ENCODE measurements at regions not wholly inside any gene's neighbourhood (a gene's known extent, or its start where the extent isn't known, plus 50 kb on each side); places are given as distances from the start of the nearest gene placed in this dataset.
A peak's percentile ranks its signal among the peaks of the same experiment; 100 is the strongest.

- Histone ChIP-seq H3K27me3 (no peaks in the 10 kb centered on the region), H3K4me1 (no peaks in the 10 kb centered on the region), H3K4me3 (no peak overlapping the region), H3K9ac (ENCODE audit: low read depth in 2 of 2, low read length in 2 of 2) (no peak overlapping the region), H3K27ac (no peak overlapping the region), H3K36me3 (no peaks in the 10 kb centered on the region), H3K9me3 (no peaks in the 10 kb centered on the region)
- TF ChIP-seq CTCF (IDR thresholded peaks at IDR 0.05): peak; percentile 43
- DNase-seq: peak; percentile 71
- intact Hi-C loops (cut with DNase I): loop anchor here (5.0 to 10.0 kb wide), 2 partner anchors 563 to 806 kb away; no protein-coding TSS in a partner anchor
Observed at GRCh38 chr4:101730291-101731117, 60.0 kb upstream of the BANK1 start.

GRCh38 chr4:101727238-101727637, 63.3 kb upstream of the BANK1 start:
- TF ChIP-seq CTCF (IDR thresholded peaks at IDR 0.05): no peak
- Histone ChIP-seq H3K4me1 (no peaks in the 10 kb centered on the region), H3K27me3 (no peaks in the 10 kb centered on the region), H3K9me3 (no peaks in the 10 kb centered on the region), H3K36me3 (no peaks in the 10 kb centered on the region), H3K9ac (ENCODE audit: low read depth in 2 of 2, low read length in 2 of 2) (no peak overlapping the region), H3K27ac (no peak overlapping the region), H3K4me3 (no peak overlapping the region)
- intact Hi-C loops (cut with DNase I): no loop called here
- DNase-seq: no peak

GRCh38 chr4:101724093-101724492, 66.4 kb upstream of the BANK1 start:
- Histone ChIP-seq H3K4me1 (no peaks in the 10 kb centered on the region), H3K27ac (no peak overlapping the region), H3K9ac (ENCODE audit: low read depth in 2 of 2, low read length in 2 of 2) (no peak overlapping the region), H3K36me3 (no peaks in the 10 kb centered on the region), H3K9me3 (no peaks in the 10 kb centered on the region), H3K27me3 (no peaks in the 10 kb centered on the region), H3K4me3 (no peak overlapping the region)
- intact Hi-C loops (cut with DNase I): no loop called here
- no peak for DNase-seq
- TF ChIP-seq CTCF (IDR thresholded peaks at IDR 0.05): no peak

- DNase-seq: no peak
- no peaks in the 10 kb centered on the region for H3K27me3 ChIP-seq
- TF ChIP-seq CTCF (IDR thresholded peaks at IDR 0.05): no peak
- intact Hi-C loops (cut with DNase I): no loop called here
- H3K4me3 ChIP-seq: no peak overlapping the region
- no peaks in the 10 kb centered on the region for H3K9me3 ChIP-seq
- no peaks in the 10 kb centered on the region for H3K4me1 ChIP-seq
- no peak overlapping the region for H3K27ac ChIP-seq
- H3K36me3 ChIP-seq: no peaks in the 10 kb centered on the region
- no peak overlapping the region for H3K9ac ChIP-seq (ENCODE audit: low read depth in 2 of 2, low read length in 2 of 2)
Observed at GRCh38 chr4:101718810-101719209, 71.7 kb upstream of the BANK1 start.

GRCh38 chr4:101711590-101712260, 78.8 kb upstream of the BANK1 start:
- H3K4me1 ChIP-seq: no peaks in the 10 kb centered on the region
- H3K27ac ChIP-seq: no peak overlapping the region
- no peak for TF ChIP-seq CTCF (IDR thresholded peaks at IDR 0.05)
- intact Hi-C loops (cut with DNase I): no loop called here
- H3K27me3 ChIP-seq: no peaks in the 10 kb centered on the region
- H3K36me3 ChIP-seq: no peaks in the 10 kb centered on the region
- no peak overlapping the region for H3K9ac ChIP-seq (ENCODE audit: low read depth in 2 of 2, low read length in 2 of 2)
- no peak overlapping the region for H3K4me3 ChIP-seq
- no peaks in the 10 kb centered on the region for H3K9me3 ChIP-seq
- DNase-seq: no peak
